Raji (cell line): ENCODE measurements at regions not wholly inside any gene's neighbourhood (a gene's known extent, or its start where the extent isn't known, plus 50 kb on each side); places are given as distances from the start of the nearest gene placed in this dataset.

Experiments used
- POLR2A ChIP-seq: IDR thresholded peaks from 2 replicates; pipeline ENCODE4 v1.6.1; 2011; ENCODE audit warnings: low read depth, low read length, control low read depth; ENCODE audit not compliant: insufficient read depth

GRCh38 chr15:69505956-69506556, 53.4 kb downstream of the RPLP1 start:
- no peak for TF ChIP-seq POLR2A

DNA sequence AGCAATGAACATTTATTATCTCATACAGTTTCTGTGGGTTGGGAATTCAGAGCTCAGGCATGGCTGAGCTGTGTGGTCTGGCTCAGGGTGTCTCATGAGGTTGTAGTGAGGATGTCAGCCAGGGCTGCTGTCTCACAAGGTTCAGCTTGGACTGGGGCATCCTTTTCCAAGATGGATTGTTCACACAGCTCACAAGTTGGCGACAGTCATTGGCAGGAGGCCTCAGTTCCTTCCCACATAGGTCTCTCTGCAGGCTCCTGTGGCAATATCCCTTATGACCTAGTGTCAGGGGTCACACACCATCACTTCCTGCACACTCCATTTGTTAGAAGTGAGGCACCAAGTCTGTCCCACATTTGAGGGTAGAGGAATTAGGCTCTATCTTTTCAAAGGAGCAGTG, 56.0 kb downstream of the RPLP1 start:
- no peak for TF ChIP-seq POLR2A

DNA sequence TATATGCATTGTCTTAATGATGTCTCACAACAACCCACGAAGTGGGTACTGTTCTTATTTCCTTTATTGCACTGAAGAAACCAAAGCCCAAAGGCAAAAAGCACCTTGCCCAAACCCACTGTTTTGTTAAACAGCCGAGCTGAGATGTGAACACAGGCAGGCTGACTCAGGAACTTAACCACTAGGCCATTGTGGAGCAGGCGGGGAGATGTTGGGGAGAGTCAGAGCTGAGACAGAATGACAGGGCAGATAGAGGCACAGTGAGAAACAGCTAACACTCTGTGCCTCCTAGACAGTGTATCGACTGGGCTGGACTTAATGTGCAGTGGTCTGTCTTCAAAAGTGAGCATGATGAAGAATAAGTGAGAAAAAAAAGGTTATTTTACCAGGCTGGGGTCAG, 56.5 kb downstream of the RPLP1 start:
- no peak for TF ChIP-seq POLR2A

- no peak for TF ChIP-seq POLR2A
Observed at GRCh38 chr15:69510556-69510955, 57.9 kb downstream of the RPLP1 start.

DNA sequence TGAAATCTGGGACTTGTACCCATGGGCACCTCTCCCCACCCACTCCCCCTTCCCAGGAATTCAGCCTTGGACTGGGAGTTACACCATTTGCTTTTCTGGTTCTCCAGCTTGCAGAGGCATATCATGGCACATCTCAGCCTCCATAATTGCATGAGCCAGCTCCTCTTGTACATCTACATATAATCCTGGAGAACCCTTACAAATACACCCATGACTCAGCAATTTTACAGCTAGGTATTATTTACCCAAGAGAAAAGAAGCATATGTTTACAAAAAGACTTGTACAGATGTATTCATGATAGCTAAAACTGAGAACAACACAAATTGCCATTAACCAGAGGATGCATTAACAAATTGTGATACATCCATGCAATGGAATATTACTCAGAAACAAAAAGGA, 58.4 kb downstream of the RPLP1 start:
- TF ChIP-seq POLR2A, result no peak

- TF ChIP-seq POLR2A, result no peak
Observed at GRCh38 chr15:69511716-69512340, 59.2 kb downstream of the RPLP1 start.

DNA sequence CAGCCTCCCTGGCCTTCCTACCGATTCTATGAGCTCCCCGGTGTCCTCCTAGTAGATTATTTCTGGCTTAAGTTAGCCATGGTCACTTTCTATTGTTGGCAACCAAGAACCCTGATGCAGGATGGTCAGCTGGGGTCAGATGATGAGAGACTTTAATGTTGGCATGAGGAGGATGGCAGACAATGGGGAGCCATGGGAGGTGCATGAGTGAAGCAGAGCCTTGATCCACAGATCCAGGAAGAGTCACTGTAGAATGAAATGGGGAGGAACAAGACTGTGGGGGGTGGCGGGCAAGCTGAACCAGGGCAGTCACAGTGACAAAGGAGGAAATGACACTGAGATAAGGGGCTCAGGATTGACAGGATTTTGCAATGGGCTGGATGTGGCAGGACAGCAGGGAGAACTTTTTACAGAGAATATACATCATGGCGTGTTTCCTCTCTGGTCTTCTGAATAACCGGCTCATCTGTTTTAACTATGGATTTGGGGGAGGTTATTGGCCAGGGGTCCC, 60.9 kb downstream of the RPLP1 start:
- no peak for TF ChIP-seq POLR2A

GRCh38 chr15:69513986-69514385, 61.4 kb downstream of the RPLP1 start:
- no peak for TF ChIP-seq POLR2A

DNA sequence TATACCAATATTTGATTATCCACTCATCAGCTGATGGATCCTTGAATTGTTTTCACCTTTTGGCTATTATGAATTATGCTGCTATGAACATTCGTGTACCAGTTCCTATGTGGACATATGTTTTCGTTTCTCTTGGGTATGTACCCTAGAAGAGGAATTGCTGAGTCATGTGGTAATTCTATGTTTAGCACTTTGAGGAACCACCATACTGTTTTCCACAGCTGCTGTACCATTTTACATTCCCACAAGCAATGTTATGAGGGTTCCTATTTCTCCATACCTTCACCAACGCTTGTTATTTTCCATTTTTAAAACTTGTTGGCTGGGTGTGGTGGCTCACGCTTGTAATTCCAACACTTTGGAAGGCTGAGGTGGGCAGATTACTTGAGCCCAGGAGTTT, 62.9 kb downstream of the RPLP1 start:
- no peak for TF ChIP-seq POLR2A

GRCh38 chr15:69515926-69516325, 63.3 kb downstream of the RPLP1 start:
- no peak for TF ChIP-seq POLR2A

DNA sequence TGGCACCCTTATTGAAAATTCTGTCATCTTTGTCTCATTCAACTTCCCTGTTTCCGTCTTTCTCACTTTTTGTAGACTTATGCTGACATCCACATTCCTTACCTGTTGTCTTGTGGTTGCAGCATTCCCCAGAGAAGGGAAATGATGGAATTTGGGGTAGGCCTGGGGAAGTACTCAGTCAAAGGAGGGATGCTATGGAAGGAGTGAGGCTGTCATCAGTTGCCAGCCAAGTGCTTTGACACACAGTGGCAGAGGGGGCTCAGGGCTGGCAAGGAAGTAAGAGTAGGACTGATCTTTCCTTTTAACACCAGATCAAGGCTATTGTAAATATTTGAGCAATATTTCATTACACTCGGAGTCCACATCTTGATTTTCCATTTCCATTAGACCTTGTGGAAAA, 64.4 kb downstream of the RPLP1 start:
- no peak for TF ChIP-seq POLR2A

DNA sequence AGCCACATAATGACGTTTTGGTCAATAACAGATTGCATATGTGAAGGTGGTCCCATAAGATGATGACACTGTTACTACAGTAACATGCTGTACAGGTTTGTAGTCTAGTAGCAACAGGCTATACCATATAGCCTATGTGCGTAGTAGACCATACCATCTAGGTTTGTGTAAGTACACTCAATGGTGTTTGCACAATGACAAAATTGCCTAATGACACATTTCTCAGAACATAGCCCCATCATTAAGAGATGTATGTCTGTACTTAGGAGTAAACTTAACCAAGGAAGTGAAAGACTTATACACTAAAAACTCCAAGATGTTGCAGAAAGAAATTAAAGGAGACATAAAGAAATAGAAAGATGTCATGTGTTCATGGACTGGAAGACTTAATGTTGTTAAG, 66.2 kb downstream of the RPLP1 start:
- no peak for TF ChIP-seq POLR2A

- no peak for TF ChIP-seq POLR2A
Observed at GRCh38 chr15:69520067-69520466, 67.4 kb downstream of the RPLP1 start.

GRCh38 chr15:69522361-69522760, 69.7 kb downstream of the RPLP1 start:
- TF ChIP-seq POLR2A, result no peak

GRCh38 chr15:69523010-69524001, 70.7 kb downstream of the RPLP1 start:
- TF ChIP-seq POLR2A, result no peak

- TF ChIP-seq POLR2A, result no peak
Observed at GRCh38 chr15:69524296-69524695, 71.7 kb downstream of the RPLP1 start.

DNA sequence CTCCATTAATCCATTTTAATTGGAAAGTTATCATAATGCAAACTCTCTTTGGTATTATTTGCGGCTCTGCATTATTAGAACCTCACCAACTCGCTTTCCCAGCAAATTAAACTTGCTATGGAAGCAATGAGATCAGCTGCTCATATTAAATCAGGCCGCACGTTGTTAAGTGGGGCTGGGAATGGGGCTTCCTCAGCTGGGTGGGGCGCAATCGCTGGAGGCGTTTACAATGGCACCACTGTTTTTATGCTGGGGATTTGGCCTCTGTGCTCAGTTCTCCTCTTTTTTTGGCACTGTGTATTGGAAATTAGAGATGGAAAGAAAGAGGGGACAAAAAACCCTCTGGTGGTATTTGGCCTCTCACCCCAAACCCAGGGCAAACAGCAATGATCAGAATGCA, 72.2 kb downstream of the RPLP1 start:
- TF ChIP-seq POLR2A, result no peak
